Upper lobe of left lung (tissue), 6 donors: ENCODE measurements at regions not wholly inside any gene's neighbourhood (a gene's known extent, or its start where the extent isn't known, plus 50 kb on each side); places are given as distances from the start of the nearest gene placed in this dataset.

Experiments used
- ATAC-seq, 2 donors: fragments of 200-7000 bp; cut with Tn5 transposase; one replicate each; pipeline ENCODE4 v1.9.1; 2022; ENCODE audit warnings: mild to moderate bottlenecking in 2 of 2, moderate library complexity in 2 of 2; ENCODE audit not compliant: low FRiP score in 2 of 2
- DNase-seq, 2 donors: peaks; one replicate each; pipeline ENCODE4 v3.0.0-alpha.2; 2019 to 2020
- H3K27ac ChIP-seq, 4 donors: fragments of 200-600 bp; sonication (generic); one replicate each; pipeline ENCODE4 v1.5.1; 2016 to 2019
- H3K27me3 ChIP-seq, 4 donors: fragments of 200-600 bp; sonication (generic); one replicate each; pipeline ENCODE4 v1.5.1; 2017 to 2019
- H3K36me3 ChIP-seq, 4 donors: fragments of 200-600 bp; sonication (generic); one replicate each; pipeline ENCODE4 v1.5.1; 2016 to 2019
- H3K4me1 ChIP-seq, 4 donors: fragments of 200-600 bp; sonication (generic); one replicate each; pipeline ENCODE4 v1.5.1; 2018 to 2019
- H3K4me3 ChIP-seq, 4 donors: fragments of 200-600 bp; sonication (generic); one replicate each; pipeline ENCODE4 v1.5.1; 2017 to 2019; ENCODE audit warnings: mild to moderate bottlenecking in 2 of 4, moderate library complexity in 1 of 4
- H3K9me3 ChIP-seq, 4 donors: fragments of 200-600 bp; sonication (generic); one replicate each; pipeline ENCODE4 v1.5.1; 2018 to 2019
- CTCF ChIP-seq, 6 experiments: fragments of 450-650 bp in 4 of 6; fragments of 200-600 bp in 2 of 6; sonication (generic) in 2 of 6; IDR thresholded peaks; one replicate each; pipeline ENCODE4 v1.5.1; 2016 to 2019; ENCODE audit warnings: antibody characterized with exemption in 6 of 6
- EP300 ChIP-seq, 4 donors: sonication (generic); formaldehyde crosslinking; IDR thresholded peaks; one replicate each; pipeline ENCODE4 v1.5.1; 2017; ENCODE audit warnings: antibody characterized with exemption in 4 of 4, control low read depth in 2 of 4
- POLR2A ChIP-seq, 4 donors: fragments of 450-650 bp; IDR thresholded peaks; one replicate each; pipeline ENCODE4 v1.5.1; 2016 to 2017; ENCODE audit warnings: antibody characterized with exemption in 4 of 4, mild to moderate bottlenecking in 2 of 4
- POLR2AphosphoS5 ChIP-seq, 2 donors: sonication (generic); formaldehyde crosslinking; IDR thresholded peaks; one replicate each; pipeline ENCODE4 v1.5.1; 2017; ENCODE audit warnings: antibody characterized with exemption in 2 of 2
- WGBS, 2 donors: methylation state at CpG; one replicate each; pipeline ENCODE4 v1.1.5; 2017 to 2018; 5-methylcytosine and 5-hydroxymethylcytosine counted together
- donor health status: DM: no; HTN: no; CAD: no; lungs with moderate emphysema.
- donor health status: DM: no; HTN: yes; CAD: no; lungs with severe emphysema.

GRCh38 chr14:53316504-53316903 is 163.4 kb upstream of the DDHD1 start:
- ATAC-seq = no peak
- H3K4me3 ChIP-seq = no peak overlapping the region
- WGBS, 2 donors = 46 to 68% methylated on average over 5 of the region's 5 CpGs

GRCh38 chr14:53310412-53310811 is 157.3 kb upstream of the DDHD1 start:
- 95% methylated on average over 2 of the region's 2 CpGs for WGBS, 2 donors

More at GRCh38 chr14:53316504-53316903, 163.4 kb upstream of the DDHD1 start:
- H3K27ac ChIP-seq = no peak overlapping the region
- H3K9me3 ChIP-seq = no peaks in the 10 kb centered on the region
- no peaks in the 10 kb centered on the region for H3K36me3 ChIP-seq
- no peak for DNase-seq
- no peaks in the 10 kb centered on the region for H3K4me1 ChIP-seq
- no peaks in the 10 kb centered on the region for H3K27me3 ChIP-seq
- no peak for TF ChIP-seq POLR2AphosphoS5 (IDR thresholded peaks at IDR 0.05)
- no peak for TF ChIP-seq POLR2A (IDR thresholded peaks at IDR 0.05)
- no peak for TF ChIP-seq CTCF (IDR thresholded peaks at IDR 0.05)
- TF ChIP-seq EP300 (IDR thresholded peaks at IDR 0.05) = no peak

DNA sequence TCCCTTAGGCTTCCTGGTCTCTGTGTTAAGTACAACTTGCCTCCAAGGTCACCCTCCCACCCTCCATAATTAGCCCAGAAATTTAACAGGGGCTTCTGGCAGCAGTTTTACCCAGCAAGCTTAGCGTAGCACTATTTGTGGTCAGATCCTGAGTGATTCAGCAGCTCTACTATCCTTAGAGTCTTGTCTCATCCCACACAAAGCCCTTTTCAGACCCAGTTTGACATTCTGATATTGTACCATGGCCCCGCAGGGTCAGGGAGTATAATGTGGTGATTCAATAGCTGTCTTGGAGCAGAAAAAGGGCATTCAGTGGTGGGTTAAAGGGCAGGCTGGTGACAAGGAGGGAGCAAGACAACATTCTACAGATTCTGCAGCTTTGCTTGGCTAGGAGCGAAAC is 153.8 kb upstream of the DDHD1 start:
- Histone ChIP-seq H3K36me3 (no peaks in the 10 kb centered on the region), H3K27me3 (no peaks in the 10 kb centered on the region), H3K4me1 (peaks cover 0 to 10% (median 3%) of the 10 kb centered on the region in 4 donors), H3K27ac (no peak overlapping the region), H3K4me3 (peak overlapping the region in 1 of 4 donors; percentile 50), H3K9me3 (no peaks in the 10 kb centered on the region)
- DNase-seq (no peak), ATAC-seq (peak in 1 of 2 donors; percentile 77)
- WGBS, 2 donors = 69 to 77% methylated on average over 3 of the region's 3 CpGs
- TF ChIP-seq CTCF (IDR thresholded peaks at IDR 0.05) (no peak), POLR2A (IDR thresholded peaks at IDR 0.05) (no peak), POLR2AphosphoS5 (IDR thresholded peaks at IDR 0.05) (no peak), EP300 (IDR thresholded peaks at IDR 0.05) (no peak)

More at GRCh38 chr14:53310412-53310811, 157.3 kb upstream of the DDHD1 start:
- Histone ChIP-seq H3K4me1 (peaks cover 0 to 2% (median under 1%) of the 10 kb centered on the region in 4 donors), H3K9me3 (no peaks in the 10 kb centered on the region), H3K4me3 (no peak overlapping the region), H3K27ac (no peak overlapping the region), H3K27me3 (no peaks in the 10 kb centered on the region), H3K36me3 (no peaks in the 10 kb centered on the region)
- TF ChIP-seq CTCF (IDR thresholded peaks at IDR 0.05) = no peak
- no peak for TF ChIP-seq EP300 (IDR thresholded peaks at IDR 0.05)
- TF ChIP-seq POLR2AphosphoS5 (IDR thresholded peaks at IDR 0.05) = no peak
- ATAC-seq (no peak), DNase-seq (no peak)

- Histone ChIP-seq H3K27me3 (no peaks in the 10 kb centered on the region), H3K4me1 (peaks cover 0 to 10% (median 3%) of the 10 kb centered on the region in 4 donors), H3K4me3 (peak overlapping the region in 3 of 4 donors; percentile 22 to 50 (median 43)), H3K9me3 (no peaks in the 10 kb centered on the region), H3K27ac (peak overlapping the region in 3 of 4 donors; percentile 23 to 70 (median 42)), H3K36me3 (no peaks in the 10 kb centered on the region)
- ATAC-seq (peak; percentile 84 to 90), DNase-seq (peak in 1 of 2 donors; percentile 53)
- TF ChIP-seq CTCF (IDR thresholded peaks at IDR 0.05) (peak; percentile 60 to 81 (median 70)), POLR2A (IDR thresholded peaks at IDR 0.05) (no peak)
- 1 to 3% methylated on average over 11 of the region's 11 CpGs for WGBS, 2 donors
Observed at GRCh38 chr14:53306267-53306721, 153.2 kb upstream of the DDHD1 start.

DNA sequence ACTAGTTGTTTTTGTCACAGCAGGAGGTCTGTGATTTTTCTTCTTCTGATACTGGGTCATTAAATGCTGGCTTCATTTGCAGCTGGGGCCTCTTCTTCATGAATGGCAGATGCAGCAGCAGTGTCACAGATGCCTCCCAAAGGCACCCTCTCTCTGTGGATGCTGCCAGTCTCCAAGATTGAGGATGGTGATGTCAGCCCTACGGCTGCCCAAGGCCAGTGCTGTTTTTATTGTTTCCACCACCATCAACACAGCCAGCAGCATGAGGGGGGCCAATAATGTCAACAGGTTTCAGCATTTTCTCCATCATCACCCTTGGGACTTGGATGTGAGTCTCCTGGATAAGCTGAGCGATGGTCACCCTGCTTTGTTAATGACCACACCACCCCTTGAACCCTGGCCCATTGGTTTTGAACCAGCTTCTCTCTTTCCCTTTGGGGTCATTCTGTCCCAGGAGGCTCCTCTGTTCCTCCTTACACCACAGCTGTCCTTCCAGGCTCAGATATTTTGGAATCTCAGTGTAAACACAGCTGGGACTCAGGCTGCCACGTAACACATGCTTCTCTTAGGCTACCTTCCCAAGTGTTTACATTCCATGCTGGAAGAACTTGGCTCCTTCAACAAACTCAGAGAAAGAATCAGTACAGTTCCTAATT is 151.7 kb upstream of the DDHD1 start:
- Histone ChIP-seq H3K27me3 (no peaks in the 10 kb centered on the region), H3K27ac (no peak overlapping the region), H3K36me3 (no peaks in the 10 kb centered on the region), H3K4me3 (no peak overlapping the region), H3K4me1 (peaks cover 0 to 10% (median 3%) of the 10 kb centered on the region in 4 donors), H3K9me3 (no peaks in the 10 kb centered on the region)
- 74 to 80% methylated on average over 3 of the region's 3 CpGs for WGBS, 2 donors
- TF ChIP-seq CTCF (IDR thresholded peaks at IDR 0.05) = no peak
- DNase-seq (no peak), ATAC-seq (peak; percentile 48 to 66)
